Fibroblast of villous mesenchyme (primary cell): ENCODE measurements at regions not wholly inside any gene's neighbourhood (a gene's known extent, or its start where the extent isn't known, plus 50 kb on each side); places are given as distances from the start of the nearest gene placed in this dataset.

ENCODE experiments used
- DNase-seq: peaks from one replicate; pipeline ENCODE4 v3.0.0-alpha.2; 2010; ENCODE audit warnings: low read depth
- H3K4me3 ChIP-seq: 2 replicates; pipeline ENCODE4 v1.5.1; 2011; ENCODE audit warnings: low read depth, mild to moderate bottlenecking, low read length
- TF ChIP-seq, protein P1 (sequence below): IDR thresholded peaks from 2 replicates; pipeline ENCODE4 v1.5.1; 2012; ENCODE audit warnings: low read depth, mild to moderate bottlenecking, low read length; ENCODE audit not compliant: insufficient read depth

DNA sequence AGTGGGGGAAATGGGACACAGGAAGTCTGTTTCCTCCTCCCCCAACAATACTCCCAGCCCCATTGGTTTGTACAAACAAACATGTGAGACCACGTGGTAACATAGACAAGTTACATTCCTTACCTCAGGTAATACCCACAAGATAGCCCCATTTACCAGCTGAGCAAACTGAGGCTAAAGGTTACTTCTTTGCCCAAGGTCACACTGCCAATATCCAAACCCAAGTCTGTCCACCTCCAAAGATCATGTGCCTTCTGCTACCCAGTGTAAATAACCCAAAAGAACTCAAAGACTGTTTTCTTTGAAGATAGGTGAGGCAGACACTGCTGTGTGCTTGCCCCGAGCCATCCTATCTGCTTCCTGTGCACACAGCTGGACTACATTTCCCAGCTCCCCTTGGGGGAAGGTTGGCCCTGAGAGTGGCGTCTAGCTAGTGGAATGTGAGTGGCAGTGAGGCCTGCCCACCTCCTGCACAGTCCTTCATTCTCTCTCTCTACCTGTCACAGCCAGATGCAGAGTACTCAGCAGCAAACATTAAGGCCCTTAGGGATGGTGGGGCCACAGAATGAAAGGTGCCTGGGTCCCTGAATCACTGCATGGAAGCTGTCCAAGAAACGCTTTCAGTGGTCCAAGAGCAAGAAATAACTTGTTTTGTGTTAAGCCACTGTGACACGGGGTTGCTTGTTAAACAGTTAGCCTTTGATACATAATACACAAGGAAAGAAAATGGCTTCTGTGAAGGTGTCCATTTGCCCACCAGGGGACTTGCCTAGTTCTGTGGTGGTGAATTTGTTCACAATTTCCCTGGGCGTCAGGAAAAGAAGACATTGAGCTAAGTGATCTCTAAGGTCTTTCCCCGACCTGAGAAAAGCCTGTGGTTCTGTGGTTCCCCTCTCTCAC is 257.7 kb upstream of the NFE2L3 start:
- H3K4me3 ChIP-seq = no peak overlapping the region
- TF ChIP-seq, protein P1, sequence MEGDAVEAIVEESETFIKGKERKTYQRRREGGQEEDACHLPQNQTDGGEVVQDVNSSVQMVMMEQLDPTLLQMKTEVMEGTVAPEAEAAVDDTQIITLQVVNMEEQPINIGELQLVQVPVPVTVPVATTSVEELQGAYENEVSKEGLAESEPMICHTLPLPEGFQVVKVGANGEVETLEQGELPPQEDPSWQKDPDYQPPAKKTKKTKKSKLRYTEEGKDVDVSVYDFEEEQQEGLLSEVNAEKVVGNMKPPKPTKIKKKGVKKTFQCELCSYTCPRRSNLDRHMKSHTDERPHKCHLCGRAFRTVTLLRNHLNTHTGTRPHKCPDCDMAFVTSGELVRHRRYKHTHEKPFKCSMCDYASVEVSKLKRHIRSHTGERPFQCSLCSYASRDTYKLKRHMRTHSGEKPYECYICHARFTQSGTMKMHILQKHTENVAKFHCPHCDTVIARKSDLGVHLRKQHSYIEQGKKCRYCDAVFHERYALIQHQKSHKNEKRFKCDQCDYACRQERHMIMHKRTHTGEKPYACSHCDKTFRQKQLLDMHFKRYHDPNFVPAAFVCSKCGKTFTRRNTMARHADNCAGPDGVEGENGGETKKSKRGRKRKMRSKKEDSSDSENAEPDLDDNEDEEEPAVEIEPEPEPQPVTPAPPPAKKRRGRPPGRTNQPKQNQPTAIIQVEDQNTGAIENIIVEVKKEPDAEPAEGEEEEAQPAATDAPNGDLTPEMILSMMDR = no peak
- no peak for DNase-seq

DNA sequence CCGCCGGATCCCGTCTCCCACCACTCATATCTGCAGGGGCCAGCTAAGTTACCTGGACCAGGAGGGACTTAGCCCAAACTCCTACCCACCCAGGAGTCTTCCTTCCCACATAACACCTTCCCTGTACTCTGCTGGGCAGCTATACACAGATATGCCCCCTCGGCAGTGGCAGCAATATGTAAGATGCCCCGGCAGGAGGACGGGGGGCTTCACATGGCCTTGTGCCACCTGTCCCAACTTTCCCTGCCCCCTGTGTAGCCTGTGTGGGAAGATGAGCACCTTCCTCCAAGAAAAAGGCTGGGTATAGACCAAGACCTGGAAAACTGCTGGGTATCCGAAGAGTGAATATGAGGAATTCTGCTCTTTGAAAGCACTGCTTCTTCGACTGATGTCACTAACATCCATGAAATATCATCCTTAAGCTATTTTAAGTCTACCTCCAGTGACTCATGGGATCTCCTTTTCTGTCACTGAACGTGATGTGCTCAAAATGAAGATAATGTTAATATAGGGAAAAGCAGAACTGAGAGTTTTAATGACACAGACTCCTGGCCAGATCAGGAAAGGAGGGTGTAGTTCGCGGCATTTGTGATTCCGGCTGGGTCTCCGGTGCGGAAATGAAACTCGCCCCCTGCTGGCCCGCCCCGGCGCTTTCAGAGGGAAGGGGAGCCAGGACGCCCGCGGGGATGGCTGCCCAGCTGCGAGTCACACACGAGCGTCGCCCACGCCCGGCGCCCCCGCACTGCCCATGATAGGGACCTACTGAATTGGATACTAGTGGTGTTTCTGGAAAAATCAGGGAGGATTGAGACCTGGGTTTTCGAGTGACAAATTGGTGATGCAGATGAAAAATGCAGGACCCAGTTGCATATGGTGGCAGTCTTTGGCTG is 256.9 kb upstream of the NFE2L3 start:
- DNase-seq = peak; percentile 8
- no peak overlapping the region for H3K4me3 ChIP-seq
- TF ChIP-seq, protein P1 = peak; percentile 56

DNA sequence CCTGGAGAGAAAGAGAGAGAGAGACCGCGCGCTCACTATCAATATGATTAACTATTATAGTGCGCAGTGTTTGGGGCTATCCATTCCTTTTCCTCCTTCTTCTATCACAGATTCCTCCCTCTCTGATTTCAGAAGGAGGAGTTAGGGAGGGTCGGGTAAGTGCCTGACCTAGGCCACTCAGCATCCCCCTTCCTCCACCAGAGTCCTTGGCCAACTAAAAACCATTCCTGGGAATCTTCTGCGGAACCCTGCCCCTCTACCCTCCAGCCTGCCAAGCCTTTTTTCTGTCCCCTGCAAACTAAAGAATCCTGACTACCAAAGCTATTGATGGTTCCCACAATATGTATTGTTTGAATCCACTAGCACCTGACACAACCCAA is 256.2 kb upstream of the NFE2L3 start:
- TF ChIP-seq, protein P1 = no peak
- DNase-seq = no peak
- H3K4me3 ChIP-seq = no peak overlapping the region

DNA sequence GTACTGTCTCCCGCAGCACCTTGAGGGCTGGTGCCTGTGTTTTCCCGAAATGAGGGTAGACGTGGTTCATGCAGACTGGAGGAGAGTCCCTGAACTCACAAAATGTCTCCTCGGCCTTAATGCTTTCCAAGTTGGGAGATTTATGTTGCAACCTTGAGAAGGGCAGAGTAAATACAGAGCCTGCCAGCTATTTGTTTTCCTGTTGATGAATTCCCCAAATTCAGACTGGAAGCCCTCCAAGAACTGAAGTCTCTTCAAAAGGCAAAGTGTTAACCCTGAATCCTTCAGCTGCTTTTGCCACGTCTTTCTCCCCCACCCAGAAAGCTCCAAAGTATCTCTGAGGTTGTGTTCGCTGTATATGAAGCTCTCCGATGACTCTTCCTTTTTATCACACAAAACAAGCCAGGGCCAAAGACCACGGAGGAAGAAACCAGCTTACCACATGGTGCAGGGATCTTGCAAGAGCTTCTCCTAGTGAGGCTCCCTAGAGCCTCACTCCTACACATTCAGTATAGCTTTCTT is 254.7 kb upstream of the NFE2L3 start:
- peak; percentile 53 for DNase-seq
- TF ChIP-seq, protein P1 = no peak
- no peak overlapping the region for H3K4me3 ChIP-seq

DNA sequence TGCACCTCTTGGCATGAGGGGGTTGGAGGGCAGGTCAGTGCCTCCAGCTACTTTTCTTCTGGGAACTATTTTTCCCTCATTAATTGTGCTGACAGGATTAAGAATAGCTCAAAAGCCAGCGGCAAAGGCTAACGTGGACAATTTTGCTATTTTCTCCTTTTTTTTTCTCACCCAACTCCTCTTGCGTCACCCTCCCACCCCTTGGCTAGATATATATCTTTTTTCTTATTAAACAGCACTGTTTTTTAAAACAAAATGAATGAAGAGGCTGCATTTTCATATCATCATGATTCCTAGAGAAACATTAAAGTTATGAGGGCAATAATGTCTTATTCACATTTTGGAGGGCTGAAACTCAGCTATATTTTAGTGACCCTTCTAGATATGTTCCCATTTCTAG is 251.8 kb upstream of the NFE2L3 start:
- no peak for DNase-seq
- TF ChIP-seq, protein P1 = no peak
- H3K4me3 ChIP-seq = no peak overlapping the region

DNA sequence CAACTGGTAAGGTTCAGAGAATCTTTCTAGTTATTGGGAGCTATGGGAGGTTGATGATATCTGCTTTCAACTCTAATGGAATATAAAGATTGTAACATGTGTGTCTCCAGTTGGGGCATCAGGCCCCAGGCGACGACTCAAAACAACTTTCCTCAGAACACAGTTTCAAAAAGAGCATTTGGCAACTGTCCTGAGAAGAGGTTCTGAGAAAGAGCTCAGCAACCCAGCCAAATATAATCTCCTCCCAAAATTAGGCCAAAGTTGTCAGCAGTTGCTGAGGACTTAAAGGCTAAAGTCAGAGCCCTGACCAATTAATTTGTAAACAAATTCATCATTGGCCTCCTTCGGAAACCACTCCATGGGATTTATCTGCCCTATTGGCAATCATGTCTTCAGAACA is 251.1 kb upstream of the NFE2L3 start:
- DNase-seq = no peak
- TF ChIP-seq, protein P1 = no peak
- H3K4me3 ChIP-seq = no peak overlapping the region
